C4-2B (cell line): ENCODE measurements at regions not wholly inside any gene's neighbourhood (a gene's known extent, or its start where the extent isn't known, plus 50 kb on each side); places are given as distances from the start of the nearest gene placed in this dataset.

Experiments used
- H3K27ac ChIP-seq: fragments of 450-650 bp; 2 replicates; pipeline ENCODE4 v1.5.1; 2017
- ZFX ChIP-seq: fragments of 450-650 bp; IDR thresholded peaks from 2 replicates; pipeline ENCODE4 v1.6.1; 2017
- TF ChIP-seq, protein P1 (sequence below): fragments of 450-650 bp; conservative IDR thresholded peaks from 2 replicates; pipeline ENCODE4 v1.5.1; 2017; ENCODE audit warnings: mild to moderate bottlenecking

DNA sequence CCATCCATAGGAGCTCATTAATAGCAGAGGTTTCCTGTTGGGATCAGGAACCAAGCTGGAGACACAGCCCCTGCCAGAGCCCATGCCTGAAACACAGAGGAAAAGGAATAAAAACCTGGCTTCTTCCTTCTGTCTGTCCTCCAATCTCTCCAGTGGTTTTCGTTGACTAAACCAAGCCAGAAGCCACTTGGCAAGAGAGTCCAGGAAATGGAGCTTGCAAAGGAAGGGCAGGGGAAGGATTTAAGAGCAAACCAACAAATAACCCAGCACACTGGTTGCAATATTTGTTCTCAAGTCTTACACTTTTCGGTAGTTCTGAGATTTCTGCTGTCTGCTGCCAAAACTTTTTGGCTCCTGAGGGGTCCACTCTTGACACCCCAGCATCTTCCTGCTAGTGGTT is 137.0 kb upstream of the BMP2 start:
- TF ChIP-seq, protein P1, sequence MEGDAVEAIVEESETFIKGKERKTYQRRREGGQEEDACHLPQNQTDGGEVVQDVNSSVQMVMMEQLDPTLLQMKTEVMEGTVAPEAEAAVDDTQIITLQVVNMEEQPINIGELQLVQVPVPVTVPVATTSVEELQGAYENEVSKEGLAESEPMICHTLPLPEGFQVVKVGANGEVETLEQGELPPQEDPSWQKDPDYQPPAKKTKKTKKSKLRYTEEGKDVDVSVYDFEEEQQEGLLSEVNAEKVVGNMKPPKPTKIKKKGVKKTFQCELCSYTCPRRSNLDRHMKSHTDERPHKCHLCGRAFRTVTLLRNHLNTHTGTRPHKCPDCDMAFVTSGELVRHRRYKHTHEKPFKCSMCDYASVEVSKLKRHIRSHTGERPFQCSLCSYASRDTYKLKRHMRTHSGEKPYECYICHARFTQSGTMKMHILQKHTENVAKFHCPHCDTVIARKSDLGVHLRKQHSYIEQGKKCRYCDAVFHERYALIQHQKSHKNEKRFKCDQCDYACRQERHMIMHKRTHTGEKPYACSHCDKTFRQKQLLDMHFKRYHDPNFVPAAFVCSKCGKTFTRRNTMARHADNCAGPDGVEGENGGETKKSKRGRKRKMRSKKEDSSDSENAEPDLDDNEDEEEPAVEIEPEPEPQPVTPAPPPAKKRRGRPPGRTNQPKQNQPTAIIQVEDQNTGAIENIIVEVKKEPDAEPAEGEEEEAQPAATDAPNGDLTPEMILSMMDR, result no peak
- TF ChIP-seq ZFX, result no peak
- H3K27ac ChIP-seq, result no peak overlapping the region

DNA sequence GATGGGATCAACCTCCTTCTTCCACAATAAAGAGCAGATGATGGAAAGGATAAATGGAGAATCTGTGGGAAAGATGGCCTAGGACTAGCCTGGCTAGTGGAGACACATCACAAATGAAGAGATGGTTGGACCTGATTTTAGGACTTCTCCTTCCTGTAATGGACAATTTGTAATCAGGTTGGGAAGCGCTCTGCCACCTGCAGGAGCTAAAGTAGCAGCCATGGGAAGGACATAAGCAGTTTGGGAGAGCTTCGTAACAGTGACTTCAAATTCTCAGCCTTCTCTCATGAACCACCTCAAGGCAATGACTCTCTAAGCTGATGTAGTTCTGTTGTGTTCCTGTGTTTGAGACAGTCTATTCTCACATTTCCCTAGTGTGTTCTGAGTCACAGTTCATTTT is 137.9 kb upstream of the BMP2 start:
- no peak for TF ChIP-seq ZFX
- TF ChIP-seq, protein P1, result no peak
- H3K27ac ChIP-seq, result no peak overlapping the region

DNA sequence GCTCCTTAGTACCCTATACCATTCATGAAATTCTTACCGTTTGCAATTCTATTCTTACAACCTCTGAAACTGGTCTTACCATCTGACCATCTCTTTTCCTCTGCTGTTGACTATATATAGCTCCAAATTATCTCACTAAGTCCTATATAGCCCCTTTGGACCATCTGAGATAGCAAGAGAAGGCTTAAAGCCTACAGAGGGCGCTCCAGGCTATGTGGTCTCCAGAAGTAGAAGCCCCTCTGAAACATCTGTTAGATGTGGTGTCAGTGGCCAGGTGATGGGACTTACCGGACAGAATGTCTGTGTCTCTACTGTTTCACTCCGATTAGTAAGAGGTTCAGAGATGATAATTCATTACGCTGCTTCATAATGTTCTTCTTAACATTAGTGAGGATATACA is 140.7 kb upstream of the BMP2 start:
- no peak overlapping the region for H3K27ac ChIP-seq
- no peak for TF ChIP-seq ZFX
- TF ChIP-seq, protein P1, result peak; percentile 15; the same call in 1 of the 2 replicates

DNA sequence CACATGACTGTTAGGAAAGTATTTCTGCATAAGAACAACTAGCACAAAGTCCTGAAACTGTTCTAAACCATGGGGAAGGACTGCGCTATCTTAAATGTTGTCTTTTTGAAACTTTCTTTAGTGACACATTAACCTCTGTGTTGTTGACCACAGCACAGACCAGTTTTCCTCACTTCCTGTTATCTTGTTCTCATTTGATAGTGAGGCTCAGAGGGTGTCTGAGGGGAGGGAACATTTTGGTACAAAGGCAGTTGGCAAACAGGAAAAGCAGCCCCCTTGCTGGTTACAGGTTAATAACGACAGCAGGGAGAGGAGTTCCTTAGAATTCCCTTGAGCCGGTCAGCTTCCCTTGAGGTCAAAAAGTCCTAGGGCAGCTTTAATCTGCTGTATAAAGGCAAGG is 143.5 kb upstream of the BMP2 start:
- H3K27ac ChIP-seq, result no peak overlapping the region
- TF ChIP-seq, protein P1, result no peak
- TF ChIP-seq ZFX, result no peak

DNA sequence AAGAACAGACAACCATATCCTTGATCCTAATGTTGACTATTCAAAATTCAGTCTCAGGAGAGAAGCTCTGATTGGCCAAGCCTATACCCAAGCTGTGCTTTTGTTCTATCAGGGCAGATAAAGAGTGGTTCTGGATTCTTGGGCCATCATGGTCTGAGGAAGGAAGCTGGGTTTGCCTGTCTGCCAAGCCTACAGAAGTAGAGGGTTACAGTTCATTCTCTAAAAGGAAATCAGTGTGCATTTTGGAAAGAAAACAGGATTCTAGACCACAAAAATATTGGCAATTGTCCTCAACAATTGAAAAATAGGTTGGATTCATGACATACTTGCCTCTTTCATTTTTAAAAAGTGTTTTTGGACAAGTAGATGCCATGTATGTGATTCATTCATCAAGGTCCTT is 145.4 kb upstream of the BMP2 start:
- H3K27ac ChIP-seq, result no peak overlapping the region
- TF ChIP-seq ZFX, result no peak

DNA sequence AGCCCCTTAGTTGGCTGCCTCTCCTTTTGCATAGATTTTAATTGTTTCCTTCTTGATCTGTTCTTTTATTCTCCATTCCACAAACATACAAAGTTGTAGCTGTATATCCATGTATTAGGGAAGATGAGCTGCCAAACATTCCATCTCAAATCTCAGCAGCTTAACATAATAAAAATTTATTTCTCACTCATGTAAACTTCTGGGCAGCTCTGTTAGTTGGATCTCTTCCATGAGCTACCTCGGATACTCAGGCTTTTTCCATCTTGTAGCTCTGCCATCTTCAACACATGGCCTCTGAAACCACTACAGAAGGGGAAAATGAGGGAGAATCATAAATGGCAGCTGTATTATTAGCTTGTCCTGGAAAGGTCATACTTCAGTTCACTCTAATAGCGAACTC is 149.4 kb upstream of the BMP2 start:
- H3K27ac ChIP-seq, result no peak overlapping the region
- TF ChIP-seq ZFX, result no peak
- TF ChIP-seq, protein P1, result no peak

DNA sequence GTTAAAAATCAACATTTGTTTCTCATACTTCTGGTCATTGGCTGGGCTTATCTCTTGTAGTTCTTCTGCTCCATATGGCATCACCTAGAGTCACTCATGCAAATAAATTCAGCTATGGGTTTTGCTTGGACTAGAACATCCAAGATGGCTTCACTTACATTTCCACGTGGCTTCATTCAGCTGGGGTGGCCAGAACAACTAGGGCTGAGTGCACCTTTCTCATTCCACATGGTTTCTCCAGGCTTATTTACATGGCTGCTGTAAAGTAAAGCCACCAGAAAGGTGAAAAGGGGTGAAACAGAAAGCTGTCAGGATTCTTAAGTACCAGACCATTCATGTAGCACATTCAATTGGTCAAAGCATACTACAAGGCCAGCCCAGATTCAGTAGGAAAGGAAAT is 151.1 kb upstream of the BMP2 start:
- TF ChIP-seq ZFX, result no peak
- TF ChIP-seq, protein P1, result no peak
- H3K27ac ChIP-seq, result no peak overlapping the region

DNA sequence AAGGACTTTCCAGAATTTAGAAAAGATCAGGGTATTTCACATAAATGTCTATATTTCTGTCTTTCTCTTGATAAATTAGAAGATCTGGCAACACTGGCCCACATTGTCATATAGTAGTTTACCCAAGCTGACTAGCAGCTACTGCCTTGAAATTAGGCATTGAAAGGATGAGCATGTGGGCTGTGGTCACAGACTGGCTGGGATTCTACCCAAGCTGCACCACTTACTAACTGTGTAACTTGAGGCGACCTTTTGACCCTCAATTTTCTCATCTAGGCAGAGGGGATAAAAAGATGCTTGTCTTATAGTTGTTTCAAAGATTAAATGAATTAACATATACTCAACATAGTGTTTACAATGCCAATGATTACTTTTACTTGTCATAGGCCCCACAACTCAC is 152.7 kb upstream of the BMP2 start:
- TF ChIP-seq, protein P1, result no peak
- TF ChIP-seq ZFX, result no peak
- H3K27ac ChIP-seq, result no peak overlapping the region
